ENCODE measurements at regions not wholly inside any gene's neighbourhood (a gene's known extent, or its start where the extent isn't known, plus 50 kb on each side); places are given as distances from the start of the nearest gene placed in this dataset.

GRCh38 chr13:97528518-97528917, 94.5 kb downstream of the RAP2A start:
- TF ChIP-seq CTCF (IDR thresholded peaks at IDR 0.05) (no peak), POLR2A (IDR thresholded peaks at IDR 0.05) (no peak)
